SK-N-SH (cell line): ENCODE measurements at regions not wholly inside any gene's neighbourhood (a gene's known extent, or its start where the extent isn't known, plus 50 kb on each side); places are given as distances from the start of the nearest gene placed in this dataset.

ENCODE experiments used
- CHD2 ChIP-seq: fragments of 150-350 bp; IDR thresholded peaks from 2 replicates; pipeline ENCODE4 v1.6.1; 2018; ENCODE audit warnings: low read length; ENCODE audit not compliant: partially characterized antibody
- CTCF ChIP-seq: fragments of 200-600 bp; sonication (generic); IDR thresholded peaks from 2 replicates; pipeline ENCODE4 v1.6.1; 2017; ENCODE audit warnings: antibody characterized with exemption, mild to moderate bottlenecking, moderate library complexity
- MAX ChIP-seq: IDR thresholded peaks from 2 replicates; pipeline ENCODE4 v1.4.0; 2012; ENCODE audit warnings: low read depth
- MEF2A ChIP-seq: IDR thresholded peaks from 2 replicates; pipeline ENCODE4 v1.4.0; 2012; ENCODE audit warnings: low read depth, borderline replicate concordance
- TAF1 ChIP-seq: IDR thresholded peaks from 2 replicates; pipeline ENCODE4 v1.6.1; 2012; ENCODE audit warnings: low read depth, mild to moderate bottlenecking, low read length, moderate library complexity, borderline replicate concordance
- TEAD4 ChIP-seq: IDR thresholded peaks from 2 replicates; pipeline ENCODE4 v1.4.0; 2012; ENCODE audit warnings: mild to moderate bottlenecking, borderline replicate concordance; ENCODE audit not compliant: insufficient read depth
- TF ChIP-seq, protein P1 (sequence below): IDR thresholded peaks from 2 replicates; pipeline ENCODE4 v1.4.0; 2012; ENCODE audit warnings: low read depth, borderline replicate concordance

DNA sequence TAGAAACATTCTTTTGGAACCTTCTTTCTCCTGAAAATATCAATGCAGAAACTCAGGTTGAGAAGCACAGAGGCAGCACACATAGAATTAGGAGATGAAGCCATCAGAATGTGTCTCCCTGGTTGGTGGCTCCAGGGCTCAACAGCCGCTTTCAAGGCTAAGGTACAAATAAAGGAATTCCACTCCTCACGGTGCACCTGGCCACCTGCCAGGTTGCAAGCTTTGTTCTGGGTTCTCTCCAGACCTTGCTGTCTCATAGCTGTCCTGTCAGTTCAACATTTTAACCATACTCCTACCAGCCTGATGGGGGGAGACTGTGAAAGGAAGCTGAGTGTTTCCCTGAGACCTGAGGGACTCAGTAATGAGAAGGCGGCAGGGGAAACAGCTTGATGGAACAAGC is 96.3 kb upstream of the HPF1 start:
- TF ChIP-seq CTCF: no peak
- TF ChIP-seq, protein P1, sequence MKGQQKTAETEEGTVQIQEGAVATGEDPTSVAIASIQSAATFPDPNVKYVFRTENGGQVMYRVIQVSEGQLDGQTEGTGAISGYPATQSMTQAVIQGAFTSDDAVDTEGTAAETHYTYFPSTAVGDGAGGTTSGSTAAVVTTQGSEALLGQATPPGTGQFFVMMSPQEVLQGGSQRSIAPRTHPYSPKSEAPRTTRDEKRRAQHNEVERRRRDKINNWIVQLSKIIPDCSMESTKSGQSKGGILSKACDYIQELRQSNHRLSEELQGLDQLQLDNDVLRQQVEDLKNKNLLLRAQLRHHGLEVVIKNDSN: no peak
- TF ChIP-seq MAX: no peak
- TF ChIP-seq TEAD4: no peak
- TF ChIP-seq CHD2: no peak
- TF ChIP-seq MEF2A: no peak
- no peak for TF ChIP-seq TAF1
